ENCODE measurements at regions not wholly inside any gene's neighbourhood (a gene's known extent, or its start where the extent isn't known, plus 50 kb on each side); places are given as distances from the start of the nearest gene placed in this dataset.

GRCh38 chr5:135178476-135179155 lies 144.6 kb upstream of the PITX1 start (continued):
- TF ChIP-seq KAT2A (conservative IDR thresholded peaks at IDR 0.05; ENCODE audit: control insufficient read depth, low read depth, low read length) = no peak
- TF ChIP-seq JUND (IDR thresholded peaks at IDR 0.05; ENCODE audit: low read depth, low read length) = no peak
- TF ChIP-seq TARDBP (IDR thresholded peaks at IDR 0.05; ENCODE audit: borderline replicate concordance) = no peak
- TF ChIP-seq GABPA (IDR thresholded peaks at IDR 0.05; ENCODE audit: low read depth) = no peak

GRCh38 chr5:135177591-135177990 lies 143.6 kb upstream of the PITX1 start:
- in situ Hi-C loops (cut with MboI) = loop anchor here (25.0 kb wide), 1 partner anchor 440 kb away; the partner anchor contains the start of gene CAMLG
- ChIA-PET RAD21 (ENCODE audit: unreplicated experiment) (no interaction called here), POLR2A (no interaction called here), SMC1A (ENCODE audit: uncharacterized antibody, unreplicated experiment) (no interaction called here), CTCF (no interaction called here)
- no peak for ATAC-seq
- Histone ChIP-seq H3K9me3 (replicated peaks; ENCODE audit: control insufficient read depth, insufficient read depth, low read length) (no peaks in the 10 kb centered on the region), H3K4me3 (no peak overlapping the region), H3K36me3 (ENCODE audit: control insufficient read depth in 2 of 2, insufficient read depth in 2 of 2, low read length in 1 of 2) (no peaks in the 10 kb centered on the region), H4K20me1 (ENCODE audit: control insufficient read depth, insufficient read depth) (no peaks in the 10 kb centered on the region), H3K27ac (ENCODE audit: control insufficient read depth, insufficient read depth) (no peak overlapping the region), H3K4me2 (ENCODE audit: control insufficient read depth, insufficient read depth) (no peak overlapping the region), H3K27me3 (replicated peaks in 1 of 2; ENCODE audit: control insufficient read depth in 2 of 2, insufficient read depth in 2 of 2, low read length in 1 of 2) (peaks cover 0 to 6% of the 10 kb centered on the region in 2 experiments; a peak in 2 of 4 replicates), H2AFZ (ENCODE audit: control insufficient read depth, low read depth, low read length) (no peak overlapping the region), H3K9ac (ENCODE audit: control insufficient read depth, insufficient read depth, low read length) (no peak overlapping the region), H3K4me1 (ENCODE audit: control insufficient read depth, insufficient read depth, low read length) (no peaks in the 10 kb centered on the region), H3K79me2 (ENCODE audit: control insufficient read depth, insufficient read depth, low read length) (no peaks in the 10 kb centered on the region)
- FAIRE-seq = no peak
- WGBS (ENCODE audit: insufficient coverage, insufficient replicate concordance, low lambda C conversion rate, missing lambda C conversion rate) = 0% methylated on average over 4 of the region's 4 CpGs
- DNase-seq (ENCODE audit: low read depth, low spot score) = no peak
- TF ChIP-seq MLLT1 (IDR thresholded peaks at IDR 0.05) = no peak
- TF ChIP-seq TBL1XR1 (IDR thresholded peaks at IDR 0.05; ENCODE audit: low read depth, low read length) = no peak
- TF ChIP-seq SMARCA5 (IDR thresholded peaks at IDR 0.05) = no peak
- TF ChIP-seq SUZ12 (IDR thresholded peaks at IDR 0.05; ENCODE audit: unreplicated experiment) = no peak
- TF ChIP-seq RAD21 (IDR thresholded peaks at IDR 0.05; ENCODE audit: insufficient read depth, low read depth, low read length) = no peak
- TF ChIP-seq IKZF1 (conservative IDR thresholded peaks at IDR 0.05) = no peak
- BruUV-seq (replicated peaks) = no TSS peak
- intact Hi-C loops (cut with micrococcal nuclease; ENCODE audit: unreplicated experiment) = no loop called here
